AG09309 (cell line): ENCODE measurements at regions not wholly inside any gene's neighbourhood (a gene's known extent, or its start where the extent isn't known, plus 50 kb on each side); places are given as distances from the start of the nearest gene placed in this dataset.

Experiments used
- DNase-seq: peaks from one replicate; pipeline ENCODE4 v3.0.0-alpha.2; 2010; ENCODE audit warnings: low read depth
- H3K4me3 ChIP-seq: 2 replicates; pipeline ENCODE4 v1.5.1; 2011; ENCODE audit warnings: mild to moderate bottlenecking, low read depth, low read length, moderate library complexity; ENCODE audit not compliant: control insufficient read depth
- CTCF ChIP-seq: IDR thresholded peaks from 2 replicates; pipeline ENCODE4 v1.5.1; 2011; ENCODE audit warnings: mild to moderate bottlenecking, low read depth, low read length, inconsistent platforms; ENCODE audit not compliant: insufficient read depth, control insufficient read depth; ENCODE audit errors: missing control alignments

DNA sequence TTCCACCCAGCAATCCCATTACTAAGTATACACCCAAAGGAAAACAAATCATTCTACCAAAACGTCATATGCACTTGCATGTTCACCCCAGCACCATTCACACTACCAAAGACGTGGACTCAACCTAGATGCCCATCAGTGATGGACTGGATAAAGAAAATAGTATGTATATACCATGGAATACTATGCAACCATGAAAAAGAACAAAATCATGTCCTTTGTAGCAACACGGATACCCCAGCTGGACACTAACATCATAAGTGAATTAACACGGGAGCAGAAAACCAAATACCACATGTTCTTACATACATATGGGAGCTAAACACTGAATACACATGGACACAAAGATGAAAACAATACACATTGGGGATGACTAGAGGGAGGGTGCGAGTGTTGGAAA is 309.1 kb upstream of the KLF3 start:
- TF ChIP-seq CTCF, result no peak
- H3K4me3 ChIP-seq, result no peak overlapping the region
- DNase-seq, result no peak

GRCh38 chr4:38356686-38357085 is 307.3 kb upstream of the KLF3 start:
- no peak for DNase-seq
- no peak overlapping the region for H3K4me3 ChIP-seq
- TF ChIP-seq CTCF, result no peak

- no peak for TF ChIP-seq CTCF
- H3K4me3 ChIP-seq, result no peak overlapping the region
- no peak for DNase-seq
Observed at GRCh38 chr4:38357546-38357945, 306.5 kb upstream of the KLF3 start.

GRCh38 chr4:38359113-38359512 is 304.9 kb upstream of the KLF3 start:
- DNase-seq, result no peak
- TF ChIP-seq CTCF, result no peak
- no peak overlapping the region for H3K4me3 ChIP-seq

DNA sequence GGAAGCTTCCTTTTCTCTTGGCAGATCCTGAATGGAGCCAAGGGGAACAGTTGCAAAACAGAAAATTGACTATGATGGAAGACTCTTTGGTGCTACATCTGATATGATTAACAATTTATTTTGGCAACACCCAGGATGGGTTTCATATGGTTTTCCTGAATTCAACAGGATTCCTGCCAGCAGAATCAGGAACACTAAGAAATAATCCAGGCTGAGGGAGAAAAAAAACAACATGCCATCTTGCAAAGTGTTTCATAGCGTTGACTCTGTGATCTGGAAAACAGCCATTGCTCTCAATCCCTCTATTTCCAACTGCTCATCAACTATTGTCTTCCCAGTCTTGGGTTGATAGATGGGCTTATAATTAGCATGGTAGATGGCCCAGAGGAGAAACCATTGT is 303.8 kb upstream of the KLF3 start:
- no peak overlapping the region for H3K4me3 ChIP-seq
- TF ChIP-seq CTCF, result no peak
- DNase-seq, result no peak

GRCh38 chr4:38364383-38364963 is 299.5 kb upstream of the KLF3 start:
- DNase-seq, result no peak
- no peak for TF ChIP-seq CTCF
- no peak overlapping the region for H3K4me3 ChIP-seq

DNA sequence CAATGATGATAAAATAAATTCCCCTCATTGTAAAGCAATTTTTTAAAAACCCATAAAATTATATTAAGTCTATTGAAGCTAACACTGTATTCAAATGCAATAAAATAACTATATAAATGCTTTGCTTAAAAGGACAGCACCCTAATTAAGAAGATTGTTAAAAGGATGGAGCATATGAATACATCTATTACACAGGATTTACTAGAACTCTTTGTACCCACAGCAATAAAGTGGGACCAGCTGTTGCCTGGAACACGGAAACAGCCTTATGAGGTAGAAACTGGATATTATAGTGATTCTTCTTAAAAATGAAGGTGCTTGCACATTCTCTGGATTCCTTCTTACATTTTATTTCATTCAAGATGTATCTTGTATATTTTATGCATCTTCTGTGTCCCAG is 298.7 kb upstream of the KLF3 start:
- no peak overlapping the region for H3K4me3 ChIP-seq
- TF ChIP-seq CTCF, result no peak
- no peak for DNase-seq
